H9 (cell line): ENCODE measurements at regions not wholly inside any gene's neighbourhood (a gene's known extent, or its start where the extent isn't known, plus 50 kb on each side); places are given as distances from the start of the nearest gene placed in this dataset.

ENCODE experiments used
- DNase-seq: peaks from one replicate; pipeline ENCODE4 v3.0.0-alpha.2; 2017
- H2AFZ ChIP-seq: one replicate; pipeline ENCODE4 v1.6.1; 2013; ENCODE audit warnings: mild to moderate bottlenecking, low read length, control low read depth, moderate library complexity
- H2AK5ac ChIP-seq: 2 replicates; pipeline ENCODE4 v1.6.1; 2013; ENCODE audit warnings: low read length, control low read depth, mixed read lengths; ENCODE audit not compliant: insufficient read length
- H2BK120ac ChIP-seq: one replicate; pipeline ENCODE4 v1.6.1; 2013; ENCODE audit warnings: low read depth, mild to moderate bottlenecking, low read length, control low read depth, inconsistent platforms; ENCODE audit not compliant: poor library complexity, severe bottlenecking
- H2BK12ac ChIP-seq: 2 replicates; pipeline ENCODE4 v1.6.1; 2013; ENCODE audit warnings: low read length, control low read depth, mixed read lengths, low read depth; ENCODE audit not compliant: insufficient read length
- H2BK15ac ChIP-seq: 2 replicates; pipeline ENCODE4 v1.6.1; 2013; ENCODE audit warnings: low read depth, low read length, control low read depth
- H2BK20ac ChIP-seq: one replicate; pipeline ENCODE4 v1.6.1; 2013; ENCODE audit warnings: low read depth, mild to moderate bottlenecking, low read length, control low read depth, inconsistent platforms; ENCODE audit not compliant: poor library complexity, severe bottlenecking
- H2BK5ac ChIP-seq: 2 replicates; pipeline ENCODE4 v1.6.1; 2013; ENCODE audit warnings: low read length, control low read depth, mixed read lengths; ENCODE audit not compliant: insufficient read length
- H3K14ac ChIP-seq: 2 replicates; pipeline ENCODE4 v1.6.1; 2013; ENCODE audit warnings: low read length, control low read depth; ENCODE audit not compliant: insufficient read depth
- H3K18ac ChIP-seq: 2 replicates; pipeline ENCODE4 v1.6.1; 2013; ENCODE audit warnings: low read depth, mild to moderate bottlenecking, mixed read lengths, low read length, control low read depth; ENCODE audit not compliant: insufficient read length
- H3K23ac ChIP-seq: 2 replicates; pipeline ENCODE4 v1.6.1; 2013; ENCODE audit warnings: low read length, control low read depth, mixed read lengths, low read depth; ENCODE audit not compliant: insufficient read length
- H3K23me2 ChIP-seq: 2 replicates; pipeline ENCODE4 v1.6.1; 2013; ENCODE audit warnings: low read depth, mild to moderate bottlenecking, mixed read lengths, low read length, control low read depth; ENCODE audit not compliant: insufficient read length, poor library complexity, severe bottlenecking
- H3K27ac ChIP-seq: 2 replicates; pipeline ENCODE4 v1.5.1; 2013; ENCODE audit warnings: low read length, control low read depth, mixed read lengths, low read depth; ENCODE audit not compliant: insufficient read length
- H3K27me3 ChIP-seq: 2 replicates; pipeline ENCODE4 v1.6.1; 2013; ENCODE audit warnings: low read length, control low read depth, inconsistent platforms; ENCODE audit not compliant: insufficient read depth
- H3K4ac ChIP-seq: 2 replicates; pipeline ENCODE4 v1.6.1; 2013; ENCODE audit warnings: low read depth, mild to moderate bottlenecking, control low read depth, inconsistent platforms, low read length, moderate library complexity
- H3K4me1 ChIP-seq: 2 replicates; pipeline ENCODE4 v1.6.1; 2013; ENCODE audit warnings: low read length, control low read depth, inconsistent platforms; ENCODE audit not compliant: insufficient read depth
- H3K4me2 ChIP-seq: 2 replicates; pipeline ENCODE4 v1.6.1; 2013; ENCODE audit warnings: low read length, control low read depth, mixed read lengths; ENCODE audit not compliant: insufficient read length, insufficient read depth
- H3K56ac ChIP-seq: 2 replicates; pipeline ENCODE4 v1.6.1; 2013; ENCODE audit warnings: low read depth, mild to moderate bottlenecking, mixed read lengths, low read length, control low read depth; ENCODE audit not compliant: insufficient read length
- H3K79me1 ChIP-seq: 2 replicates; pipeline ENCODE4 v1.6.1; 2013; ENCODE audit warnings: low read depth, mild to moderate bottlenecking, moderate library complexity, low read length, control low read depth, inconsistent platforms; ENCODE audit not compliant: insufficient read depth, poor library complexity, severe bottlenecking
- H3K79me2 ChIP-seq: 2 replicates; pipeline ENCODE4 v1.6.1; 2013; ENCODE audit warnings: low read length, control low read depth, inconsistent platforms; ENCODE audit not compliant: insufficient read depth
- H3K9ac ChIP-seq: 2 replicates; pipeline ENCODE4 v1.6.1; 2013; ENCODE audit warnings: low read length, control low read depth, mixed read lengths; ENCODE audit not compliant: insufficient read length; ENCODE audit errors: extremely low read depth
- H3K9me3 ChIP-seq: one replicate; pipeline ENCODE4 v1.6.1; 2013; ENCODE audit warnings: low read depth, low read length, inconsistent platforms; ENCODE audit not compliant: control insufficient read depth
- H3T11ph ChIP-seq: one replicate; pipeline ENCODE4 v1.6.1; 2013; ENCODE audit warnings: mild to moderate bottlenecking, low read length, control low read depth, inconsistent platforms
- H4K20me1 ChIP-seq: one replicate; pipeline ENCODE4 v1.6.1; 2013; ENCODE audit not compliant: control insufficient read depth, insufficient read length, insufficient read depth
- H4K5ac ChIP-seq: 2 replicates; pipeline ENCODE4 v1.6.1; 2013; ENCODE audit warnings: low read depth, mild to moderate bottlenecking, mixed read lengths, low read length, control low read depth; ENCODE audit not compliant: insufficient read length
- H4K8ac ChIP-seq: replicated peaks from 2 replicates; pipeline ENCODE4 v1.6.1; 2013; ENCODE audit warnings: low read length, control low read depth, mixed read lengths, low read depth; ENCODE audit not compliant: insufficient read length
- H4K91ac ChIP-seq: 2 replicates; pipeline ENCODE4 v1.6.1; 2013; ENCODE audit warnings: low read depth, mild to moderate bottlenecking, moderate library complexity, mixed read lengths, low read length, control low read depth; ENCODE audit not compliant: insufficient read length
- H3K27ac Mint-ChIP-seq, 3 experiments: 2 replicates in 2 of 3; 3 replicates in 1 of 3; pipeline ENCODE4 v1.8.0; 2020 to 2021; ENCODE audit warnings: mixed read lengths in 3 of 3, mild to moderate bottlenecking in 1 of 3, moderate library complexity in 1 of 3
- H3K27me3 Mint-ChIP-seq: 2 replicates; pipeline ENCODE4 v1.8.0; 2021; ENCODE audit warnings: low read depth, mild to moderate bottlenecking, moderate library complexity, mixed read lengths
- H3K36me3 Mint-ChIP-seq, 3 experiments: 2 replicates in 2 of 3; 3 replicates in 1 of 3; pipeline ENCODE4 v1.8.0; 2020 to 2021; ENCODE audit warnings: low read depth in 3 of 3, mixed read lengths in 3 of 3; ENCODE audit not compliant: insufficient read depth in 1 of 3
- H3K4me1 Mint-ChIP-seq, 2 experiments: 2 replicates each; pipeline ENCODE4 v1.8.0; 2020; ENCODE audit warnings: mixed read lengths in 2 of 2
- H3K4me3 Mint-ChIP-seq, 2 experiments: 2 replicates in 1 of 2; 3 replicates in 1 of 2; pipeline ENCODE4 v1.8.0; 2020 to 2021; ENCODE audit warnings: mild to moderate bottlenecking in 2 of 2, mixed read lengths in 2 of 2, moderate library complexity in 1 of 2
- H3K9me3 Mint-ChIP-seq, 2 experiments: 2 replicates in 1 of 2; 3 replicates in 1 of 2; pipeline ENCODE4 v1.8.0; 2020; ENCODE audit warnings: mild to moderate bottlenecking in 2 of 2, mixed read lengths in 2 of 2, moderate library complexity in 1 of 2
- CTCF ChIP-seq: fragments of 200-600 bp; sonication (generic); conservative IDR thresholded peaks from 3 replicates; pipeline ENCODE4 v1.8.0; 2021; ENCODE audit warnings: antibody characterized with exemption, mild to moderate bottlenecking
- whole genome bisulfite sequencing: extraction: QIAGEN DNeasy Blood & Tissue Kit; methylation state at CpG from one replicate; pipeline ENCODE4 v1.1.7; 2013; ENCODE audit warnings: missing lambda C conversion rate, low lambda C conversion rate, mixed read lengths; ENCODE audit not compliant: insufficient read length; ENCODE audit errors: extremely low coverage; 5-methylcytosine and 5-hydroxymethylcytosine counted together

GRCh38 chr5:155068616-155069100, 55.1 kb downstream of the KIF4B start:
- no peak for TF ChIP-seq CTCF
- no peaks in the 10 kb centered on the region for H3K4me1 ChIP-seq
- H3T11ph ChIP-seq, result no peak overlapping the region
- no peak overlapping the region for H4K91ac ChIP-seq
- no peaks in the 10 kb centered on the region for H3K9me3 ChIP-seq
- H3K14ac ChIP-seq, result no peak overlapping the region
- no peak overlapping the region for H2BK20ac ChIP-seq
- no peaks in the 10 kb centered on the region for H3K27me3 ChIP-seq
- Mint-ChIP-seq H3K9me3 (peaks cover 0 to 6% of the 10 kb centered on the region in 2 experiments; a peak in 2 of 5 replicates), H3K36me3 (peaks cover 0 to 6% (median 5%) of the 10 kb centered on the region in 3 experiments; a peak in 2 of 7 replicates), H3K27me3 (no peaks in the 10 kb centered on the region), H3K27ac (no peak overlapping the region), H3K4me3 (no peak overlapping the region), H3K4me1 (no peaks in the 10 kb centered on the region; a peak in 1 of 4 replicates)
- H4K5ac ChIP-seq, result no peak overlapping the region
- no peak overlapping the region for H3K27ac ChIP-seq
- H3K79me1 ChIP-seq, result no peaks in the 10 kb centered on the region
- no CpG with 5 or more reads among the region's 4 CpGs for WGBS
- H2BK120ac ChIP-seq, result no peak overlapping the region
- H3K56ac ChIP-seq, result no peak overlapping the region
- H2BK5ac ChIP-seq, result no peak overlapping the region
- no peak overlapping the region for H2BK15ac ChIP-seq
- H2BK12ac ChIP-seq, result no peak overlapping the region
- no peaks in the 10 kb centered on the region for H4K20me1 ChIP-seq
- no peak overlapping the region for H4K8ac ChIP-seq
- no peak overlapping the region for H3K4ac ChIP-seq
- no peak overlapping the region for H3K23ac ChIP-seq
- no peak overlapping the region for H3K4me2 ChIP-seq
- no peaks in the 10 kb centered on the region for H3K79me2 ChIP-seq
- H3K18ac ChIP-seq, result no peak overlapping the region
- no peaks in the 10 kb centered on the region for H3K23me2 ChIP-seq
- H3K9ac ChIP-seq, result no peak overlapping the region
- no peak for DNase-seq
- no peak overlapping the region for H2AFZ ChIP-seq
- no peak overlapping the region for H2AK5ac ChIP-seq
